ENCODE measurements at regions not wholly inside any gene's neighbourhood (a gene's known extent, or its start where the extent isn't known, plus 50 kb on each side); places are given as distances from the start of the nearest gene placed in this dataset.

DNA sequence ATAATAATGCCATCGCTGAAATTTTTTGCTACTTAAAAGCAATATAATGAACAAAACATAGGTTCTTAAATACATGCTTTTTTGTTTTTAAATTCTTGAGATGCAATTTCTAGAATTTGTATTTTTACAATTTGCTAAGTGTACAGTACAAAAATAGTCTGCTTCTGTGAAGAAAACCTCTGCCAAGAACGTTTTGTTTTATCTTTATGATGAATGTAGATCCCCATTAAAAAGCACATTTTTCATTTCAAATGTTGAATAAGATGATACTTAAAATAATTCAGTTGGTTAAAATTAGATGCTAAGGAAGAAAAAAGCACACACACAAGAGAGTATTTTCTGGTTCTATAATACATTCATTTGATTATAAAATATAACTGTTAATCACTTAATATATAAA lies 1358.5 kb upstream of the CITED2 start:
- TF ChIP-seq EZH2 (IDR thresholded peaks at IDR 0.05; ENCODE audit: insufficient read depth, poor library complexity, severe bottlenecking) = no peak
- no peak for TF ChIP-seq EZH2phosphoT487 (IDR thresholded peaks at IDR 0.05; ENCODE audit: insufficient read depth, low read depth)

All from GM23248 (cell line).